Lower leg skin (tissue), 4 donors: ENCODE measurements at regions not wholly inside any gene's neighbourhood (a gene's known extent, or its start where the extent isn't known, plus 50 kb on each side); places are given as distances from the start of the nearest gene placed in this dataset.

Experiments used
- DNase-seq, 2 donors: peaks; one replicate each; pipeline ENCODE4 v3.0.0-alpha.2; 2019; ENCODE audit warnings: low spot score in 2 of 2
- H3K4me3 ChIP-seq: fragments of 200-600 bp; sonication (generic); 2 replicates; pipeline ENCODE4 v1.5.1; 2017; ENCODE audit warnings: mild to moderate bottlenecking, low read depth; ENCODE audit not compliant: poor library complexity, severe bottlenecking
- CTCF ChIP-seq, 3 donors: fragments of 450-650 bp; IDR thresholded peaks; one replicate each; pipeline ENCODE4 v1.5.1; 2016; ENCODE audit warnings: antibody characterized with exemption in 3 of 3, mild to moderate bottlenecking in 3 of 3, moderate library complexity in 2 of 3
- POLR2A ChIP-seq, 2 donors: fragments of 450-650 bp; IDR thresholded peaks; one replicate each; pipeline ENCODE4 v1.6.1; 2016 to 2017; ENCODE audit warnings: antibody characterized with exemption in 2 of 2, mild to moderate bottlenecking in 1 of 2, moderate library complexity in 1 of 2
- WGBS, 2 donors: methylation state at CpG; one replicate each; pipeline ENCODE4 v1.1.5; 2018; 5-methylcytosine and 5-hydroxymethylcytosine counted together
- intact Hi-C: fragments of 100-400 bp; cut with DNase I; formaldehyde crosslinking; loops from one replicate; pipeline ENCODE4 v1.15.0; 2023; ENCODE audit warnings: low total_unique reads

- no peak overlapping the region for H3K4me3 ChIP-seq
- TF ChIP-seq POLR2A (IDR thresholded peaks at IDR 0.05), result no peak
- no peak for TF ChIP-seq CTCF (IDR thresholded peaks at IDR 0.05)
- intact Hi-C loops, result no loop called here
- DNase-seq, result no peak
- WGBS, 2 donors, result 90 to 91% methylated on average over 3 of the region's 3 CpGs
Observed at GRCh38 chr13:34502621-34503020, 439.4 kb upstream of the NBEA start.

- intact Hi-C loops, result no loop called here
- WGBS, 2 donors, result 85 to 92% methylated on average over 3 of the region's 3 CpGs
- no peak for DNase-seq
- TF ChIP-seq CTCF (IDR thresholded peaks at IDR 0.05) (no peak), POLR2A (IDR thresholded peaks at IDR 0.05) (no peak)
- H3K4me3 ChIP-seq, result no peak overlapping the region
Observed at GRCh38 chr13:34506796-34507195, 435.3 kb upstream of the NBEA start.

GRCh38 chr13:34507630-34508029 is 434.4 kb upstream of the NBEA start:
- intact Hi-C loops, result no loop called here

GRCh38 chr13:34512817-34513216 is 429.3 kb upstream of the NBEA start:
- WGBS, 2 donors, result 69 to 75% methylated on average over 3 of the region's 3 CpGs
- intact Hi-C loops, result no loop called here
- DNase-seq, result no peak
- no peak for TF ChIP-seq CTCF (IDR thresholded peaks at IDR 0.05)
- TF ChIP-seq POLR2A (IDR thresholded peaks at IDR 0.05), result no peak
- no peak overlapping the region for H3K4me3 ChIP-seq

More at GRCh38 chr13:34507630-34508029, 434.4 kb upstream of the NBEA start:
- WGBS, 2 donors, result 95 to 97% methylated on average over 4 of the region's 4 CpGs
- TF ChIP-seq CTCF (IDR thresholded peaks at IDR 0.05) (no peak), POLR2A (IDR thresholded peaks at IDR 0.05) (no peak)
- no peak overlapping the region for H3K4me3 ChIP-seq
- no peak for DNase-seq

- no peak for DNase-seq
- WGBS, 2 donors, result 89 to 98% methylated on average over 1 of the region's 1 CpG
- intact Hi-C loops, result no loop called here
- TF ChIP-seq CTCF (IDR thresholded peaks at IDR 0.05) (no peak), POLR2A (IDR thresholded peaks at IDR 0.05) (no peak)
- no peak overlapping the region for H3K4me3 ChIP-seq
Observed at GRCh38 chr13:34513526-34513925, 428.5 kb upstream of the NBEA start.

GRCh38 chr13:34515201-34515600 is 426.9 kb upstream of the NBEA start:
- no peak overlapping the region for H3K4me3 ChIP-seq
- 90 to 94% methylated on average over 3 of the region's 3 CpGs for WGBS, 2 donors
- intact Hi-C loops, result no loop called here
- TF ChIP-seq CTCF (IDR thresholded peaks at IDR 0.05) (no peak), POLR2A (IDR thresholded peaks at IDR 0.05) (no peak)
- no peak for DNase-seq
